Liver (tissue), 3 donors: ENCODE measurements at regions not wholly inside any gene's neighbourhood (a gene's known extent, or its start where the extent isn't known, plus 50 kb on each side); places are given as distances from the start of the nearest gene placed in this dataset.

Source experiments
- CTCF ChIP-seq: fragments of 150-350 bp; IDR thresholded peaks from 2 replicates; pipeline ENCODE4 v1.5.1; 2017; ENCODE audit warnings: improper control_type of control experiment, low read depth, low read length; ENCODE audit not compliant: missing input control
- EGR1 ChIP-seq, 2 donors: IDR thresholded peaks; 2 replicates each; pipeline ENCODE4 v1.6.1; 2016 to 2018; ENCODE audit warnings: antibody characterized with exemption in 2 of 2, low read depth in 2 of 2
- GABPA ChIP-seq, 2 donors: IDR thresholded peaks in 1 of 2; conservative IDR thresholded peaks in 1 of 2; 2 replicates each; pipeline ENCODE4 v1.6.1; 2016; ENCODE audit warnings: antibody characterized with exemption in 2 of 2, mild to moderate bottlenecking in 1 of 2, moderate library complexity in 1 of 2
- HNF4A ChIP-seq, 2 donors: conservative IDR thresholded peaks; 2 replicates each; pipeline ENCODE4 v1.6.1; 2016; ENCODE audit warnings: antibody characterized with exemption in 2 of 2, mild to moderate bottlenecking in 2 of 2
- JUND ChIP-seq, 2 donors: IDR thresholded peaks; 2 replicates each; pipeline ENCODE4 v1.6.1; 2016; ENCODE audit warnings: antibody characterized with exemption in 2 of 2
- MAX ChIP-seq: IDR thresholded peaks from 2 replicates; pipeline ENCODE4 v1.6.1; 2016; ENCODE audit warnings: antibody characterized with exemption
- REST ChIP-seq: IDR thresholded peaks from 2 replicates; pipeline ENCODE4 v1.6.1; 2016; ENCODE audit warnings: antibody characterized with exemption, mild to moderate bottlenecking
- TAF1 ChIP-seq: conservative IDR thresholded peaks from 2 replicates; pipeline ENCODE4 v1.6.1; 2016; ENCODE audit warnings: antibody characterized with exemption, mild to moderate bottlenecking
- YY1 ChIP-seq: IDR thresholded peaks from 2 replicates; pipeline ENCODE4 v1.6.1; 2016; ENCODE audit warnings: antibody characterized with exemption, mild to moderate bottlenecking
- TF ChIP-seq, protein P1 (sequence below): IDR thresholded peaks from 2 replicates; pipeline ENCODE4 v1.6.1; 2016; ENCODE audit warnings: antibody characterized with exemption
- TF ChIP-seq, protein P2 (sequence below): IDR thresholded peaks from 2 replicates; pipeline ENCODE4 v1.6.1; 2016; ENCODE audit warnings: antibody characterized with exemption
- donor health status: healthy.
- donor health status: healthy.

GRCh38 chr22:47497666-47498065, 735.2 kb downstream of the TBC1D22A start:
- TF ChIP-seq CTCF (no peak), JUND (IDR thresholded peaks at IDR 0.05) (no peak), REST (no peak), TAF1 (no peak), GABPA (IDR thresholded peaks at IDR 0.05 in 1 of 2, conservative IDR thresholded peaks at IDR 0.05 in 1 of 2) (no peak), YY1 (no peak), MAX (no peak), EGR1 (IDR thresholded peaks at IDR 0.05; ENCODE audit: low read depth in 2 of 2) (no peak), HNF4A (conservative IDR thresholded peaks at IDR 0.05) (no peak)
- TF ChIP-seq, protein P1, sequence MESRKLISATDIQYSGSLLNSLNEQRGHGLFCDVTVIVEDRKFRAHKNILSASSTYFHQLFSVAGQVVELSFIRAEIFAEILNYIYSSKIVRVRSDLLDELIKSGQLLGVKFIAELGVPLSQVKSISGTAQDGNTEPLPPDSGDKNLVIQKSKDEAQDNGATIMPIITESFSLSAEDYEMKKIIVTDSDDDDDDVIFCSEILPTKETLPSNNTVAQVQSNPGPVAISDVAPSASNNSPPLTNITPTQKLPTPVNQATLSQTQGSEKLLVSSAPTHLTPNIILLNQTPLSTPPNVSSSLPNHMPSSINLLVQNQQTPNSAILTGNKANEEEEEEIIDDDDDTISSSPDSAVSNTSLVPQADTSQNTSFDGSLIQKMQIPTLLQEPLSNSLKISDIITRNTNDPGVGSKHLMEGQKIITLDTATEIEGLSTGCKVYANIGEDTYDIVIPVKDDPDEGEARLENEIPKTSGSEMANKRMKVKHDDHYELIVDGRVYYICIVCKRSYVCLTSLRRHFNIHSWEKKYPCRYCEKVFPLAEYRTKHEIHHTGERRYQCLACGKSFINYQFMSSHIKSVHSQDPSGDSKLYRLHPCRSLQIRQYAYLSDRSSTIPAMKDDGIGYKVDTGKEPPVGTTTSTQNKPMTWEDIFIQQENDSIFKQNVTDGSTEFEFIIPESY = no peak
- TF ChIP-seq, protein P2, sequence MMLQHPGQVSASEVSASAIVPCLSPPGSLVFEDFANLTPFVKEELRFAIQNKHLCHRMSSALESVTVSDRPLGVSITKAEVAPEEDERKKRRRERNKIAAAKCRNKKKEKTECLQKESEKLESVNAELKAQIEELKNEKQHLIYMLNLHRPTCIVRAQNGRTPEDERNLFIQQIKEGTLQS = no peak
